GM18508 (cell line): ENCODE measurements at regions not wholly inside any gene's neighbourhood (a gene's known extent, or its start where the extent isn't known, plus 50 kb on each side); places are given as distances from the start of the nearest gene placed in this dataset.
"Not testable (repeated sequence)": the region's sequence is repeated elsewhere in the genome, so short reads cannot be mapped to it uniquely, and the experiment has no call there.

ENCODE experiments used
- ATAC-seq: cut with Tn5 transposase; IDR thresholded peaks from one replicate; pipeline ENCODE4 v1.9.1; 2021; ENCODE audit warnings: moderate number of reproducible peaks; ENCODE audit not compliant: insufficient read depth, unreplicated experiment

DNA sequence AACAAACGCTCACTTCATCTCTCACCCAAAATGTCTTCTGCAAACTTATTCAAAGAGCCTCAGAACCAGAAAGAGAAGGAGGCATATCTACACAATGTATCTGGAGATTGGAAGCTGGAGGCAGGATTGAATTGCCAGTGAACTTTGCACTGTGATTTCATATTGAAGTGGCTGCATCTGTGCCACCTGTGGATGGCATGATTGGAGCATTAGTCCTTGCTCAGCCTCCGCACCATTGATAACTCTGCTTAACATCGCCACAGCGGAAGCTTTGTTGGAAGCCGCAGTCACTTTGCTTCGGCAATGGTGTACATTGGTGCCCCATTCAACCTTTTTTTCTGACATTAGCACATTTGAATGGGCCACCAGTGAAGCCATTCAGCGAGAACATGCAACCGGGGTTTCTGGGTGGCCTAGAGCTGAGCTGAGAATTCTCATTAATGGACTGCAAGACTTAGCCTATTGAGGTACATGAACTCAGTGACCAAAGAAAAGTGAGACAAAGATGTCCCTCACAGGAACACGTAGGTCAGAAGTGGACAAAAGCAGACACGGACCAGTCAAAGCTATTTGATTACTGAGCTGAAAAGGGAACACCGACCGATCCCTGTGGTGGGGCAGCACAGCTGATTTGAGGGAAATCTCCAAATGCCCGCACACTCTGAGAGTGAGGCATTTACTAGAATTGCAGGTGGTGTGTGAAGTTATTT lies 130.4 kb downstream of the BRMS1L start:
- ATAC-seq: no peak

DNA sequence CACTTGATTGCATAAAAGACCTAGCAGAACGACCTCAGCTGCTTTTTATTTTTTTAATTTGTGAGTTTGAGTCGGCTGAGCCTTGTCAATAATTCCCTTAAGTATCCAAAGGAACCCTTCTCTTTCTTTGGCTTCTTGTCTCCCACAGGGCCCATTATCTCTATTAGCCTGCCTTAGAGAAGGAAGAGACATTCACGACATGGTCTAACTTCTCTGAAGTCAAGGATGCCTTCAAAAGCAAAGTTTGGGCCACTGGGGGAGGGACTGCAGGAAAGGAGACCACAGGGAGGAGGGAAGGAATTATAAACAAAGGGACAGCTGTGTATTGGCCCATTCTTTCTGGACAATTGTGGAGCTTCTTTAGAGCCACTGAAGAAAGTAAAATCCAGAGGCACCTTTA lies 126.4 kb downstream of the BRMS1L start:
- no peak for ATAC-seq

DNA sequence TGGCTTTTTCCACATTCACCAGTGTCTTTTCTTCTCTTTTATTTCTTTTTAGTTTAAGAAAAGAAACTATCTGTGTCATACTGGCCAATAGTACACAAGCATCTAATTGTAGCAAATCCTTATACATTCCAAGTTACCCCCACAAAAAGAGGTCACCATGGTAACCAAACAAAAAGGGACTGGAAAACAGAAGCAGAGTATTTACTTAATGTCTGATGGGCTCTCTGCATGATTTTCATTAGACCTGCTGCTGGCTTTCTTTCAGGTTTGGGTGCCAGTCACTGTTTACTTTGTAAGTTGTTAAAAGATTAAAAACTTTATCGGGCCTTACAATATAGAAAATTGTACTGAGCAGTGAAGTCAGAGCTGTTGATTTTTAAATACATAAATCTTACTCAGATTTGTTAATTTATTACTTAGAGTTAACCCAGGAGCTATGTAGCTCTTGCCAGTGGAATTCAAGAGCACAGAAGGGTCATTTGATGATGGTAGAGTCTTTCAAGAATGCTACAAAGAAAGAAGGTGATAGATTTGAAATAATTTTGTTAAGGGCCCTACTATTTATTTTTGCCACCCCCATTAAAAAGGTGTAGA lies 123.9 kb downstream of the BRMS1L start:
- ATAC-seq: no peak

DNA sequence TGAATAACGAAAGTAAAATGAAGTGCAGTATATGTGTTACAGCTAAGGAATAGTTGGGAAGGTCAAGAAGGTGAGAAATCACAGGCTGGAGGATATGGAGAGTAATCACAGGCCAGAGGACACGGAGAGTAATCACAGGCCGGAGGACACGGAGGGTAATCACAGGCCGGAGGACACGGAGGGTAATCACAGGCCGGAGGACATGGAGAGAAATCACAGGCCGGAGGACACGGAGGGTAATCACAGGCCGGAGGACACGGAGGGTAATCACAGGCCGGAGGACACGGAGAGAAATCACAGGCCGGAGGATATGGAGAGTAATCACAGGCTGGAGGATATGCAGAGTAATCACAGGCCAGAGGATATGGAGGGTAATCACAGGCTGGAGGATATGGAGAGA lies 121.8 kb downstream of the BRMS1L start:
- not testable (repeated sequence) for ATAC-seq

DNA sequence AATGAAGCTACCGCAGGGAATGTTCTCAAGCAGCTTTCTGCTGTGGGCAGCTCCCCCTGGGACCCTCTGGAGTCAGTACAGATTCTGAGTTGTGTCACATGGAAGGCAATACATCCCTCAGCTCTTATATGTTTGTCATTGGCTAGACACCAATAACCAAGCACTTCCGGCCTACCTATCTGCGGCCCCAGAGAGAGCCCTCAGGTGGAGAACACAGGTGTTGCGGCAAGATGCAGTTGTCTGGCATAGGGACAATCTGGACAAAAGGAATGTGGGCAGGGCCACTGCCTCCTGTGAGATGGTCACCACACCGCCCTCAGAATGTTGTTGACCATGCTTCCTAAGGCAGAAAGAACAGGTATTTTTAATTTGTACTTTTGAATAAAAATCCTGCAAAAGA lies 118.7 kb downstream of the BRMS1L start:
- no peak for ATAC-seq

DNA sequence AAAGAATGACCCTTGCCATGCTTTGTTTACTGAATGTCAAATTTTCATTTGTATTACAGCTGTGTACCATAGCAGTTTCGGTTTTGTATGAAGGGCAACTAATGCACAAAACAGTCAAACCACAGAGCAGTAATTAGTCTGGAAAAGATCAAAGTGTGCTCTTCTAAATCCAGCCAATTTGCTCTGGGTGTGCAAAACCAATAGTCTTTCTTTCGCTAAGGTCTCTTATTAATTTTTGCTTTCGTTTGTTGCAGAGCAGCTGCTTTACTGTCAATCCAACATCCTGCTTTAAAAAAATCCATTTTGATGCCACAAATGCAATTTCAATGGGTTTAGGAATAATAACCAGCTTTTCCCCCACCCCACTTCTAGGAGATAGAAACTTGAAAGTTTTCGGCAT lies 114.2 kb downstream of the BRMS1L start:
- ATAC-seq: peak; percentile 34

DNA sequence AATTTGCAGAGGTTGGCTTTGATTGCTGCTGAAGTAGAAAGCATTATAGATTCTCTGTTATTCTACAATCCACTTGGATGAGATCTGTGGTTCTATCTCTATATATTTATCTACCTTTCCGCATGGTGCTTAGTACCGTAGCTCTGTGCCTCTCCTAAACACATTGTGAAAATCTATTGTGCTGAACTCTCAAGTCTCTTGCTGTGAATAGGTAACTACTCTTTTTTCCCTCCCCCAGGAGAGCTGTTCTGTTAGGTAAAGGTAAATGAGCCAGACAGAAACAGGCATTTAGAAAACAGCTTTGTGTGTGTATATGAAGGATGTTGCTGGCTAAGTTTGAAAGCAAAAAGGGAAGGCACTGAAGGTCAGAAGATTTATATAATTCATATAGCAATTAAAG lies 112.6 kb downstream of the BRMS1L start:
- no peak for ATAC-seq

DNA sequence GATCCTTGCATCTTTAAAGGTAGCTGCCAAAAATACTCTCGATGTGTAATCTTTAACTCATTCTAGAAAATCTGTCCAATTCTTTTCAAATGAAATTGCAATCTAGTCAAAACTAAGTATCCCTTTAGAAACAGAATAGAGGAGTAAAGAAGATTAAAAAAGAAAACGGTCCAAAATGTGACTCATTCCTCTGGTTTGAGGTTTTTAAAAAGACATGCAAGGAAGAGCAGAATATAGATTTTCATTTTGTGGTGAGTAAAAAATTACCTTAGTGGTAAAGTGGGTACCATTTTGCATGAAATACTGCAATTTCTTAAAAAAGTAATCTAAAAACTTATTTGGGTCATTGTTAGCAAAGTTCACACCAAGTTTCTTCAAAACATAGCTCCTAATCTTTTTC lies 108.4 kb downstream of the BRMS1L start:
- peak; percentile 60 for ATAC-seq

DNA sequence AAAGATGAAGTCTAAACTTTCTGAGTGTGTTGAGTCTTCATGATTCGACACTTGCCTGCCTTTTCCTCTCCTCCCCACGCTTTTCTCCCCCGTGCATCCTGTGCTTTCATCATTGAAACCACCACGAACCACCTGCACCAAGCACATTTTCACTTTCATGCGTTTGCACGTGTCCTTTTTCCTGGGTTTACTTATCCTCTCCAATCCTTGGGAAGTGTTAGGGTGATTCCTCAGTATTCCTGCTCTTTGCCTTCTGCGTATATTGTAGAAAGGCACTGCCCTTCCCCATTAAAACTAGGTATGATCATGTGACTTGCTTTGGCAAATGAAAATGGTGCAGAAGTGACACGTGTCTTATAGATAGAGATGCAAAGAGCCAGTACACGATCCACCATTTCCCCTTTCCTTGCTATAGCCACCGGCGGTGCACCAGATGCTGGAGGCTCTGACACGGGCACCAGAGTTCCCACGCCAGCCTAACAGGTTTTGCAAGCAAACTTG lies 106.6 kb downstream of the BRMS1L start:
- no peak for ATAC-seq

DNA sequence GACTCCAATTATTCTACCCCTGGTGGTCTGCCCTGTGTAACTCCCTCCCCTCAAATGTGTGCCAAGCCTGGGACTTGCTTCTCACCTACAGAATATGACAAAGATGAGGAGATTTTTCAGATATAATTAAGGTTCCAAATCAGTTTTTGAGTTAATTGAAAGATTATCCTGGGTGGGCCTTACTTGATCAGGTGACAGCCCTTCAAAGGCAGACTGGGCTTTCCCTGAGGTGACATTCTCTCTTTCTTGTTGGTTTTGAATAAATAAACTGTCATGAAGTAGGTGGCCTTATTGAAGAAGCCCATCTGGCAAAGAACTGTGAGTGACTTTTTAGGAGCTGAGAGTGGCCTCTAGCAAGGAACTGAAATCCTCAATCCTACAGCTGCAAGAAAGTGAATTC lies 106.0 kb downstream of the BRMS1L start:
- no peak for ATAC-seq

DNA sequence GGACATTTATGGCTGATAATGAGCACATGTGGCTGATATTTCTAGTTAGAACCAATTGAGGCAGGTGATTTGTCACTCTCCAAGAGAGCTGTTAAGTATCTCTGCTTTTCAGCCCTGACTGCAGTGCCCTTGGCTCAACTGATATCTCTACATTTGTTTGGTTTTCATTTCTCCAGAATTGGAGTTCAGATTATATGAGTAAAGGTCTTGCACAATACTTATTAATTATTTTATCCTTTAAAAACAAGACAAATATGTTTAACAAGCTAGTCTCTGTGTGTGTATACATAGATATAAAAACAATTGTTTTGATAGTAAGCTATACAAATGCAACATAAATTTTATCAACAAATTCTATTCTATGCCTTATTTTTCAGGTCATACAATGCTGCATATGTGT lies 105.2 kb downstream of the BRMS1L start:
- ATAC-seq: no peak

DNA sequence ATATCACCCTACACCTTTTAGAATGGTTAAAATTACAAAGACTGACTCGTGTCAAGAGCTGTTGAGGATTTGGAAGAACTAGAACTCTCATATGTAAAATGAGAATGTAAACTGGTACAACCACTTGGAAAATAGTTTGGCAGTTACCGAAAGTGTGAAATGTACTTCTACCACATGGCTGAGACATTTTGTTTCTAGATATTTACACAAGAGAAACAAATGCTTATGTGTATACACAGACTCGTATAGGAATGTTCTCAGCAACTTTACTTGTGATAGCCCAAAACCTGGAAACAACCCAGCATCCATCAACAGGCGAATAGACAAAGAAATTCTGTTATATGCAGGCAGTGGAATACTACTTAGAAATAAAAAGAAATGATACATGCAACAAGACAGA lies 103.0 kb downstream of the BRMS1L start:
- ATAC-seq: no peak

DNA sequence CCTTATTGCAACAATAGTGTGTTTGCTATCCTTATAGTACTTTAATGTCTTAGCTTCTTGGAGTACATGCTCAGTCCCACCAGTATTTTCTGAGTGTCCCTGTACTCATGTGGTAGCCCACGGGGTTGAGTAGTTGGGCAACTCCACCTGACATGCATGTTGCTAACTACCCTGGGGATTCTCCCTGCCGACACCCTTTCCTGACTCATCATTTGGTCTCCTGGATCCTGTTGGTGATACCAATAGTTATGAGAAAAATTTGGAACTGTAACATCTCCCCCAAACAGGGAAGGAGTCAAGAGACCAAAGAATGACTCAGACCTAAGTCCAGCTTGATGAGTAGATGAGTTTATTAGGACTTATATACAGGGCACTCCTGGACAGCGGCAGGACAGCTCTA lies 101.6 kb downstream of the BRMS1L start:
- ATAC-seq: no peak

DNA sequence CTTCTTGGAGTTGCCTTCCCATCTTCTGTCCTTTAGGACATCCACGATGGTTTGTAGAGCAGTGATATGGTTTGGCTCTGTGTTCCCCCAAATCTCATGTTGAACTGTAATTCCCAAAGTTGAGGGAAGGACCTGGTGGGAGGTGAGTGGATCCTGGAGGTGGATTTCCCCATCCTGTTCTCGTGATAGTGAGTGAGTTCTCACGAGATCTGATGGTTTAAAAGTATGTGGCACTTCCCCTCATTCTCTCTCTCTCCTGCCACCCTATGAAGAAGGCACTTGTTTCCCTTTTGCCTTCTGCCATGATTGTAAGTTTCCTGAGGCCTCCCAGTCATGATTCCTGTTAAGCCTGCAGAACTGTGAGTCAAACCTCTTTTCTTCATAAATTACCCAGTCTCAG lies 99.2 kb downstream of the BRMS1L start:
- no peak for ATAC-seq

DNA sequence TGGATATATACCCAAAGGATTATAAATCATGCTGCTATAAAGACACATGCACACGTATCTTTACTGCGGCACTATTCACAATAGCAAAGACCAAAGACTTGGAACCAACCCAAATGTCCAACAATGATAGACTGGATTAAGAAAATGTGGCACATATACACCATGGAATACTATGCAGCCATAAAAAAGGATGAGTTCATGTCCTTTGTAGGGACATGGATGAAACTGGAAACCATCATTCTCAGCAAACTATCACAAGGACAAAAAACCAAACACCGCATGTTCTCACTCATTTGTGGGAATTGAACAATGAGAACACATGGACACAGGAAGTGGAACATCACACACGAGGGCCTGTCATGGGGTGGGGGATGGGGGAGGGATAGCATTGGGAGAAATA lies 96.5 kb downstream of the BRMS1L start:
- not testable (repeated sequence) for ATAC-seq

DNA sequence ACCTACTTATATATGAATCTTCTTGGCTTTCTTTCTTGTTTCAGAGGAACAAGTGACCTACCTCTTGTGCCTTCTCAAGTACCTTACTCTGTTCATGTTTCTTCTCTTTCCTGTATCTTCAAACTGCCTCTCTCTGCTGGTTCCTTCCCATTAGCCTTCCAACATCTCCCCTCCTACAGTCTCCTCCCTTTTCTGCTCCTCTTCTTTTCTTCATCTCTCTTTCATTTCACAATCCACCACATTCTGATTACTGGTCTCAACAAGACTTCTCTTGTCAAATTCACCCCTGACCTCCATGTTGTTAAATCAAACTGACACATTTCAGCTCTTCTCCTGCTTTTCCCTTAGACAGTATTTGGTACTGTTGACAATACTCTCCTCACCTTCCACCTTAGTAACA lies 95.6 kb downstream of the BRMS1L start:
- ATAC-seq: no peak
